22Rv1 (cell line): ENCODE measurements at regions not wholly inside any gene's neighbourhood (a gene's known extent, or its start where the extent isn't known, plus 50 kb on each side); places are given as distances from the start of the nearest gene placed in this dataset.

ENCODE experiments used
- ZFX ChIP-seq: fragments of 450-650 bp; IDR thresholded peaks from 2 replicates; pipeline ENCODE4 v1.6.1; 2017; ENCODE audit warnings: antibody characterized with exemption, borderline replicate concordance
- TF ChIP-seq, protein P1 (sequence below): fragments of 450-650 bp; IDR thresholded peaks from 2 replicates; pipeline ENCODE4 v1.5.1; 2017; ENCODE audit warnings: mild to moderate bottlenecking

GRCh38 chr10:107398115-107398514, 233.6 kb upstream of the SORCS1 start:
- TF ChIP-seq, protein P1, sequence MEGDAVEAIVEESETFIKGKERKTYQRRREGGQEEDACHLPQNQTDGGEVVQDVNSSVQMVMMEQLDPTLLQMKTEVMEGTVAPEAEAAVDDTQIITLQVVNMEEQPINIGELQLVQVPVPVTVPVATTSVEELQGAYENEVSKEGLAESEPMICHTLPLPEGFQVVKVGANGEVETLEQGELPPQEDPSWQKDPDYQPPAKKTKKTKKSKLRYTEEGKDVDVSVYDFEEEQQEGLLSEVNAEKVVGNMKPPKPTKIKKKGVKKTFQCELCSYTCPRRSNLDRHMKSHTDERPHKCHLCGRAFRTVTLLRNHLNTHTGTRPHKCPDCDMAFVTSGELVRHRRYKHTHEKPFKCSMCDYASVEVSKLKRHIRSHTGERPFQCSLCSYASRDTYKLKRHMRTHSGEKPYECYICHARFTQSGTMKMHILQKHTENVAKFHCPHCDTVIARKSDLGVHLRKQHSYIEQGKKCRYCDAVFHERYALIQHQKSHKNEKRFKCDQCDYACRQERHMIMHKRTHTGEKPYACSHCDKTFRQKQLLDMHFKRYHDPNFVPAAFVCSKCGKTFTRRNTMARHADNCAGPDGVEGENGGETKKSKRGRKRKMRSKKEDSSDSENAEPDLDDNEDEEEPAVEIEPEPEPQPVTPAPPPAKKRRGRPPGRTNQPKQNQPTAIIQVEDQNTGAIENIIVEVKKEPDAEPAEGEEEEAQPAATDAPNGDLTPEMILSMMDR, result no peak
- no peak for TF ChIP-seq ZFX
